ENCODE measurements at regions not wholly inside any gene's neighbourhood (a gene's known extent, or its start where the extent isn't known, plus 50 kb on each side); places are given as distances from the start of the nearest gene placed in this dataset.

- H3K4me3 Mint-ChIP-seq, result no peak overlapping the region
- no peaks in the 10 kb centered on the region for H3K4me1 Mint-ChIP-seq
- H3K36me3 Mint-ChIP-seq (ENCODE audit: insufficient read depth), result no peaks in the 10 kb centered on the region
- no peak overlapping the region for H3K27ac Mint-ChIP-seq (ENCODE audit: low read depth)
- DNase-seq (ENCODE audit: low spot score in 2 of 2) (no peak), ATAC-seq (replicated peaks; ENCODE audit: extremely low read depth, poor library complexity, severe bottlenecking) (no peak)
- no peaks in the 10 kb centered on the region for H3K9me3 Mint-ChIP-seq
- peaks cover 25% of the 10 kb centered on the region for H3K27me3 Mint-ChIP-seq
These were observed 93.2 kb upstream of the MEF2A start for GRCh38 chr15:99472416-99473145.

- Mint-ChIP-seq H3K4me3 (no peak overlapping the region), H3K4me1 (no peaks in the 10 kb centered on the region), H3K9me3 (no peaks in the 10 kb centered on the region), H3K27me3 (peaks cover 25% of the 10 kb centered on the region), H3K27ac (ENCODE audit: low read depth) (no peak overlapping the region), H3K36me3 (ENCODE audit: insufficient read depth) (no peaks in the 10 kb centered on the region)
- DNase-seq (ENCODE audit: low spot score in 2 of 2) (no peak), ATAC-seq (replicated peaks; ENCODE audit: extremely low read depth, poor library complexity, severe bottlenecking) (no peak)
These were observed 91.5 kb upstream of the MEF2A start for GRCh38 chr15:99473981-99474906.

GRCh38 chr15:99474909-99475753, 90.7 kb upstream of the MEF2A start:
- no peaks in the 10 kb centered on the region for H3K4me1 Mint-ChIP-seq

GRCh38 chr15:99475754-99476412, 89.9 kb upstream of the MEF2A start:
- DNase-seq (ENCODE audit: low spot score in 2 of 2) (no peak), ATAC-seq (replicated peaks; ENCODE audit: extremely low read depth, poor library complexity, severe bottlenecking) (no peak)
- H3K4me1 Mint-ChIP-seq, result no peaks in the 10 kb centered on the region
- no peaks in the 10 kb centered on the region for H3K9me3 Mint-ChIP-seq
- H3K4me3 Mint-ChIP-seq, result no peak overlapping the region
- H3K36me3 Mint-ChIP-seq (ENCODE audit: insufficient read depth), result no peaks in the 10 kb centered on the region
- no peak overlapping the region for H3K27ac Mint-ChIP-seq (ENCODE audit: low read depth)
- H3K27me3 Mint-ChIP-seq, result peaks cover 24% of the 10 kb centered on the region

More at GRCh38 chr15:99474909-99475753, 90.7 kb upstream of the MEF2A start:
- H3K27ac Mint-ChIP-seq (ENCODE audit: low read depth), result no peak overlapping the region
- DNase-seq (ENCODE audit: low spot score in 2 of 2), result no peak
- peaks cover 24% of the 10 kb centered on the region for H3K27me3 Mint-ChIP-seq
- H3K9me3 Mint-ChIP-seq, result no peaks in the 10 kb centered on the region
- ATAC-seq (replicated peaks; ENCODE audit: extremely low read depth, poor library complexity, severe bottlenecking), result no peak
- no peak overlapping the region for H3K4me3 Mint-ChIP-seq
- H3K36me3 Mint-ChIP-seq (ENCODE audit: insufficient read depth), result no peaks in the 10 kb centered on the region

- no peak for DNase-seq (ENCODE audit: low spot score in 2 of 2)
- no peaks in the 10 kb centered on the region for H3K36me3 Mint-ChIP-seq (ENCODE audit: insufficient read depth)
- no peak for ATAC-seq (replicated peaks; ENCODE audit: extremely low read depth, poor library complexity, severe bottlenecking)
- H3K27ac Mint-ChIP-seq (ENCODE audit: low read depth), result no peak overlapping the region
- H3K9me3 Mint-ChIP-seq, result no peaks in the 10 kb centered on the region
- peaks cover 23% of the 10 kb centered on the region for H3K27me3 Mint-ChIP-seq
- H3K4me1 Mint-ChIP-seq, result no peaks in the 10 kb centered on the region
- H3K4me3 Mint-ChIP-seq, result no peak overlapping the region
These were observed 89.2 kb upstream of the MEF2A start for GRCh38 chr15:99476413-99477222.

GRCh38 chr15:99477791-99478471, 87.9 kb upstream of the MEF2A start:
- H3K27ac Mint-ChIP-seq (ENCODE audit: low read depth), result no peak overlapping the region
- peaks cover 21% of the 10 kb centered on the region for H3K27me3 Mint-ChIP-seq
- DNase-seq (ENCODE audit: low spot score in 2 of 2) (no peak), ATAC-seq (replicated peaks; ENCODE audit: extremely low read depth, poor library complexity, severe bottlenecking) (no peak)
- no peaks in the 10 kb centered on the region for H3K4me1 Mint-ChIP-seq
- no peak overlapping the region for H3K4me3 Mint-ChIP-seq
- no peaks in the 10 kb centered on the region for H3K36me3 Mint-ChIP-seq (ENCODE audit: insufficient read depth)
- no peaks in the 10 kb centered on the region for H3K9me3 Mint-ChIP-seq

- Mint-ChIP-seq H3K4me1 (no peaks in the 10 kb centered on the region), H3K27ac (ENCODE audit: low read depth) (no peak overlapping the region), H3K36me3 (ENCODE audit: insufficient read depth) (no peaks in the 10 kb centered on the region), H3K4me3 (no peak overlapping the region), H3K9me3 (no peaks in the 10 kb centered on the region), H3K27me3 (peaks cover 11% of the 10 kb centered on the region)
- DNase-seq (ENCODE audit: low spot score in 2 of 2), result no peak
- no peak for ATAC-seq (replicated peaks; ENCODE audit: extremely low read depth, poor library complexity, severe bottlenecking)
These were observed 86.8 kb upstream of the MEF2A start for GRCh38 chr15:99478977-99479376.

GRCh38 chr15:99480016-99480810, 85.6 kb upstream of the MEF2A start:
- H3K27me3 Mint-ChIP-seq, result peaks cover 12% of the 10 kb centered on the region
- H3K27ac Mint-ChIP-seq (ENCODE audit: low read depth), result no peak overlapping the region
- H3K36me3 Mint-ChIP-seq (ENCODE audit: insufficient read depth), result no peaks in the 10 kb centered on the region
- H3K4me3 Mint-ChIP-seq, result no peak overlapping the region
- no peak for DNase-seq (ENCODE audit: low spot score in 2 of 2)
- no peak for ATAC-seq (replicated peaks; ENCODE audit: extremely low read depth, poor library complexity, severe bottlenecking)
- H3K9me3 Mint-ChIP-seq, result no peaks in the 10 kb centered on the region
- no peaks in the 10 kb centered on the region for H3K4me1 Mint-ChIP-seq

GRCh38 chr15:99481113-99481950, 84.5 kb upstream of the MEF2A start:
- no peaks in the 10 kb centered on the region for H3K9me3 Mint-ChIP-seq
- no peak overlapping the region for H3K4me3 Mint-ChIP-seq
- peaks cover 8% of the 10 kb centered on the region for H3K4me1 Mint-ChIP-seq
- DNase-seq (ENCODE audit: low spot score in 2 of 2) (no peak), ATAC-seq (replicated peaks; ENCODE audit: extremely low read depth, poor library complexity, severe bottlenecking) (no peak)
- H3K36me3 Mint-ChIP-seq (ENCODE audit: insufficient read depth), result no peaks in the 10 kb centered on the region
- H3K27ac Mint-ChIP-seq (ENCODE audit: low read depth), result no peak overlapping the region
- H3K27me3 Mint-ChIP-seq, result peaks cover 23% of the 10 kb centered on the region

GRCh38 chr15:99481951-99482230, 83.9 kb upstream of the MEF2A start:
- Mint-ChIP-seq H3K27me3 (peaks cover 23% of the 10 kb centered on the region), H3K9me3 (no peaks in the 10 kb centered on the region), H3K36me3 (ENCODE audit: insufficient read depth) (no peaks in the 10 kb centered on the region), H3K27ac (ENCODE audit: low read depth) (no peak overlapping the region), H3K4me3 (no peak overlapping the region), H3K4me1 (peaks cover 8% of the 10 kb centered on the region)
- DNase-seq (ENCODE audit: low spot score in 2 of 2) (no peak), ATAC-seq (replicated peaks; ENCODE audit: extremely low read depth, poor library complexity, severe bottlenecking) (no peak)

Data from central memory CD8-positive, alpha-beta T cell (primary cell).